HG03457 (cell line): ENCODE measurements at regions not wholly inside any gene's neighbourhood (a gene's known extent, or its start where the extent isn't known, plus 50 kb on each side); places are given as distances from the start of the nearest gene placed in this dataset.
"Not testable (repeated sequence)": the region's sequence is repeated elsewhere in the genome, so short reads cannot be mapped to it uniquely, and the experiment has no call there.

Source experiments
- ATAC-seq: cut with Tn5 transposase; IDR thresholded peaks from one replicate; pipeline ENCODE4 v1.9.1; 2021; ENCODE audit warnings: moderate number of reproducible peaks; ENCODE audit not compliant: unreplicated experiment

- no peak for ATAC-seq
Measured at GRCh38 chr2:188787021-188787657, 187.0 kb upstream of the COL3A1 start.

- no peak for ATAC-seq
Measured at GRCh38 chr2:188787658-188788240, 186.4 kb upstream of the COL3A1 start.

DNA sequence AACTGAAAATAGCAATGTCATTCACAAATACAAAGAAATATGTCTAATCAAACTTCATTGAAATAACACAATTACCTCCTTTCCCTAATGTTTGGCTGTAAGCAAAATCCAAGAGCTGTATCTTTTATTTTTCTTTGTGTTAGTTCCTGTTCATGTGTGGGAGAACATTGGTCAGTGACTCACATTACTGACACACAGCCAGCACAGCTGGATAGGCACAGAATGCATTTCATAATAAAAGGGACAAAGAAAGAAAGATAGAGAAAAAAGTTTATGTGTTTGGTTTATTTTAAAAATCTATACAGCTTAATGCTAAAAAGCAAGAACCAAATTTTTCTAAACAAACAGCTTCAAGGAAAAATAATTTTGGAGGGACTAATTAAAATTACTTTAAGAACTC lies 185.6 kb upstream of the COL3A1 start:
- ATAC-seq, result no peak

DNA sequence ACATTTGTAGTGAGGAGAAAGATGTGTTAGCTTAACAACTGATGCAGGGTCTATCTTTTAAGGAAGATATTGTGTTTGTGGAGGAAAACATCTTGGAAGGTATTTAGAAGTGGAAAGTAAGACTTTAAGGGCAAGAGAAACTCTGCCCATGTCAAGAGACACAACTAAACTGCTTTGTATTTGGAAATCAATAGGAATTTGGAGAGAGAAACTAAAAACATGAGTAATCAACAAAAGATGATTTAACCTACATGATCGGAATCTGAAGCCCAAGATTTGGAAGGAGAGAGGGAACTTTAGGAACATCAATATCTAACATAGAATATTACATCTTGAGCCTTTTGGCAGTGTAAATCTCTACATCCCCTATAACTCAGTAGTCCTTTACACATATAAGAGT lies 184.2 kb upstream of the COL3A1 start:
- ATAC-seq, result no peak

GRCh38 chr2:188794453-188794852 lies 179.7 kb upstream of the COL3A1 start:
- not testable (repeated sequence) for ATAC-seq

DNA sequence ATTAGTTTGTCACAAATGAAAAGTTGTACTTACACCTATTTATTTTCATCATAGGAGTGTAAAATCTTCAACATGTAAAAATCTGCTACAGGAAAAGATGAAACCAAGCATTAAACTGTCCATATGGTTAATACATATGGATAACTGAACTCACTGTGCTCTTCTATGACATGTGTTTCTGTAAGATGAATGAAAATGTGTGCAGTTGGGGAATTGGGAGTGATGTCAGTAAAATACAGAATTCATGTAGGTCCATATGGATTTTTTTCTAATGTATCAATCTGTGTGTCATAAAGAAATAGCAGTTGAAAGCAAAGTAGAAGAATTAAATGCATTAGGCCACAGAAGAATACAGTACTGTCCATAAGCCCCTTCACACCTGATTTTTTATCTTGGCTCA lies 178.4 kb upstream of the COL3A1 start:
- ATAC-seq, result no peak

DNA sequence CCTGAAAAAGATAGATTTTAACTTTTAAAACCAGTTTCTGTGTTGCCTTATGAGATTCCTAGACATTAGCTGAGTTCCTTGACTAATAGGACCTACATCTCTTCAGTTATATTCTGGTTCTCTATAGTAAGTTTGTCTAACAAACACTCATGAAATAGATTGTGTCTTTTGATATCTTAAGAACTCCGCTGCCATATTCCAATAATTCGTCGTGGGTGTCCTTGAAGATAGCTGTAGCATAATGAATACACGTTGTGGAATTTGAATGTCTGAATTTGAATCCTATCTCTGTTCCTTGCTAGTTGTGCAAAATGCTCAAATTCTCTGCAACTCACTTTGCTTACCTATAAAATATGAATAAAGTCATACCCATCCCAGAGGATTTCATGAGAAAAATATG lies 176.8 kb upstream of the COL3A1 start:
- ATAC-seq, result no peak

DNA sequence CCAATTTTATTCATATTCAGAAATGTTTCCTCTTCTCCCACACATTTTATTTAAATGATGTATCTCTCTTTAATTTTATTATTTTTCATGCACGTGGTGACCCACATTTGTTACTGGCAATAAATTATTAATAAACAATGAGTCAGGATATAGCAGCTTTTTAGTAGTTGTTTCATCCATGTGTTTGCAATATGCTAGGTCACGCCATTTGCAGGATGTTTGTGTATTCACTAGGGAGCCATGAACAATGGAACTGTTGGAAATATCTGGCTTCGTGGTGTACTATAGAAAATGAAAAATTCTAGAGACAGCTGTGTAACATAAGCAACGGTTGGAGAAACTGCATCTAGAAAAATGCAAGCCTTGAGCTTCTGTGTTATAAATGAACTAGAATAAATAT lies 176.0 kb upstream of the COL3A1 start:
- no peak for ATAC-seq

DNA sequence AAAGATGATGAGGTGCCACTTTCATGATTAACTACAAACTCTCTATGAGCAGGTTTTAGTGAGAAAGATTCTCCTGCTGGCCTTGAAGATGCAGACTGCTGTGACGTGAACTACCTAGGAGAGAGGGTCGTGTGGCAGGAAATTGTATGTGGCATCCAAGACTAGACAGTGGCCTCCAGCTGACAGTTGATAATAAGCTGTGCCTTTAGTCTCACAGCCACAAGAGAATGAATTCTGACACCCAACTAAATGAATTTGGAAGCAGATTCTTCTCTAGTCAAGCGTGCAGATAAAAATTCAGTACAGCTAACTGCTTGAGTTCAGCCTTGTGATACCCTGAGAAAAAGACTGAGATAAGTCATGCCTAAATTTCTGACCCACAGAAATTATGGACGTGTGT lies 169.0 kb upstream of the COL3A1 start:
- no peak for ATAC-seq

DNA sequence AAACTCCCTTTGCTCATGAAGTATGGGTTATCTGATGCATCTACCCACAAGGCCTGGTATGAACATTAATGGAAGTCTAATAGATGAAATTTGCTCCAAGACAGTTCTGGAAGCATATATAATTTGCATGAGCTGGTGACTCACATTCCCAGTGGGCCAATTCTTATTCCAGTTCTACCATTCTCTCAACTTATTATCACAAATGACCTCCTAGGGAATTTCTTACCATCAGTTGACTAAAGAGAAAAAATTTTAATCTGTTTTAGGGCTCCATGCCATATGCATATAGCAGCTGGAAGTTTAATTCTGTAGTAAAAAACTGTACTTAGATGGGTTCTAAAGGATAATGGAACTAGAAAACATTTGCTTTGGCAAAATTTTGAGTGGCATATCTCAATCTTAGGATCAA lies 165.2 kb upstream of the COL3A1 start:
- no peak for ATAC-seq

GRCh38 chr2:188810586-188810985 lies 163.6 kb upstream of the COL3A1 start:
- ATAC-seq, result no peak

DNA sequence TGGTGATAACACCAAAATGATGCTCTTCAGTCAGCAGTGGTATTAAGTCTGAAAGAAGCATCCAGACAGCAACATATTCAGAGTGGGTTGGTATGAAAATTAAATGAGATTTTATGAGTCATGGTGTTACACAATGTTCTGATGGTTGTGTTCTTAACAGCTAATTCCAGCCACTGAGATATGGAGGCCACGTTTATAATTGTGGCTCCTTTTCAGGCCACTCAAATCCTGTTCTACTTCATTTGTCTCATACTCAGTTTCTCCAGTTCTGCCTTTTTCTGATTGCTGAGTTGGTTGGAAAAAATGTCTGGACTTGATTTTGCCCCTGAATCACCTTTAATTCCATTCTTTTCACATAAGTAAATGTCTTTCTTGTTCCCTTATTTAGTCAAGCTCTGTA lies 162.7 kb upstream of the COL3A1 start:
- no peak for ATAC-seq

DNA sequence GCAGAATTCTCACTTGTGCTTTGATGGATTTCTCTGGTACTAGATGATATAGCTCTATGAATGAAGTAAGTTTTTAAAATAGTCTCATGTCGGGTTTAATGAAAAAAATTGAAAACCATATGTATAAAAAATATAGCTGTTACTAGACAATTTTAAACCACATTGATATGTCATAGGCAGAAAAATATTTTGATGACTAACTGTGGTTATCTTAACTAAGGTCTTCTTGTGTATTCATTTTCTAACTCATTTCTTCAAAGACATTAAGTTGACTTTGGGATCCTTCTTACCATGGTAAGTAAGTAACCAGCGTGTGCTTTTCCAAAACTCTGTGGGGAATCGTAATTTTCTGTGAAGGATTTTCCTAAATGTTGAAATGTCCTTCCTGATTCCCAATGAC lies 160.9 kb upstream of the COL3A1 start:
- no peak for ATAC-seq

DNA sequence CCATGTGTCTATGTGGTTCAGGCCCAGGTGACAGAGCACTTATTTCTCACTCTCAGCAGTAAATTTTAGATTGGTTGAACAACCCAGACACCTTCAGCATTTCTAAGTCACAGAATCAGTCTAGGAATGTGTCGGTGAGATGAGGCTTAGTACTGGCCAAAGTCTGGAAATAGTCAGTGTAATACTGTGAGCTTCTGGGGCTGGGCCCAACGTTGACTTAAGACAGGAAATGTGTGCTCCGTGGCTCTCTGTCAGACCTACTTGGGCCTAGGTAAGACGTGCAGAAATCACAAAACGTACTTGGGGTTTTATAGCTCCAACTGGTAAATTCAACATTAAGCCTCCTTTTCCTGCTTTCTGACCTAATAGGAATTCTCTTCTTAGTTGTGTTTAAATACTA lies 160.3 kb upstream of the COL3A1 start:
- ATAC-seq, result no peak

GRCh38 chr2:188819011-188819410 lies 155.2 kb upstream of the COL3A1 start:
- no peak for ATAC-seq

GRCh38 chr2:188819792-188820191 lies 154.4 kb upstream of the COL3A1 start:
- no peak for ATAC-seq

- no peak for ATAC-seq
Measured at GRCh38 chr2:188820576-188820975, 153.6 kb upstream of the COL3A1 start.

DNA sequence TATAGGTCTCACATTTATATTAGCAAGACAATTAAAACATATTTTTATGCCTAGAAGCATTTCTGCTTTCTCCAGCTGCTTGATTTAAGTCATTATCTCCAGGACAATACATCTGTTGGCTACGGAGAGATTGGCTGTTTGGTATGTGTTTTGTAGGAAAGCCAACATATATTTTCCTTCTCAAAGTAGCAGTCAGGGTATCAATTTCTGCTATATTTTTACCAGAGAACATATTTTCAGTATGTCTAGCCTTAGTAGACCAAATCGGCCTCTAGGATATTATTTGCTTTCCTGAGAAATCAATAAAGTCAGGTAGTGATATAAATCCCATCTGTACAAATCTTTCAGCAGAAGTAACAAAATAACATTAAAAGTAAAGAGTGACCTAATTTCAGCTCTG lies 150.0 kb upstream of the COL3A1 start:
- no peak for ATAC-seq

DNA sequence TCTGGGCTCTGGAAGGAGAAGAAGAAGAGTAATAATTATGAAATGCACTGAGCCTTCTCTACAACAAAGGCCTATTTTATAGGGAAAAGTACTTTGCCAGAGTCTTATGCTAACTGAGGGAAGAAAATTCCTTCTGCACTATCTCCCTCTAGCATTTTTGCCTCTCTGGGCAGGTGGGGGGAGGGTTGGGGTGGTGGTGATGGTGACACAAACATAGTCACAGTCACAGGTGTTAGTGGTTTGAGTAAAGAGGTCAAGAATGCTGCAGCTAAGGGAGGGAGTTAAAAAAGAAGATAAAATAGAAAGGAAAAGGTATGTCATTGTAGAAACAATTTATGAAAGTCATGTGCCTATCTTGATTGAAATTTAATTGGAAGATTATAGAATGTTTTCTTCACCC lies 140.8 kb upstream of the COL3A1 start:
- no peak for ATAC-seq

DNA sequence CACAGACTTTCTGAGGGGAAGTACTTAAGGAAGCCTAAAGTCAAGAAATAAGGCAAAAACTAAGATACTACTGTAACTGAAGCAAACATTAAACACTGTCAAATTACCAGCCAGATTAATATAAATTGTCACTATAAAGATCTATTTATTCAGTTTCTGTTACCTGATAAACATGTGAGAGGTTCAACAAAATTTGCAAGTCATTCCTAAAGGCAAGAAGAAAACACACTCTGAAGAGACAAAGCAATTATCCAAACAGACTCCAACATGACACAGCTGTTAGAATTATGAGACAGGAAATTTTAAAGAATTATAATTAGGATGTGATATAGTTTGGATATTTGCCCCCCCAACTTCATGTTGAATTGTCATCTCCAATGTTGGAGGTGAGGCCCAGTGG lies 140.4 kb upstream of the COL3A1 start:
- ATAC-seq, result no peak

GRCh38 chr2:188835006-188835405 lies 139.2 kb upstream of the COL3A1 start:
- ATAC-seq, result no peak

DNA sequence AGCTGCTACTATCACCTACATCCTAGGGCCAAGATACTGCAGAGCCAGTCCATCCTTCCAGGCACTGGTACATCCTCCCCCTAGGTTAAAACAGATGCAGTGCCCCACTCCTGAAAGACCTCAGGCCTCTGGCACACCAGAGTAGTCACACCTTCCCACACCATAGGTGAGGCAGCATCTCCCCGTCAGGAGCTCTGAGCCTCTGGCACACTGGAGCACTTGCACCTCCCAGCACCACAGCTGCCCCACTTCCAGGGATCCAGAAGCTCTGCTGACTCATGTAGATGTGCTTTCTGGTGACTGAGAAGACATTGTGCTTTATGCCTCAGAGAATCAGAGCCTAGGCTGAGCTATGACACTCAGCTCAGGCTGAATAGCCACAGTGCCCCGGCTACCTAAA lies 138.4 kb upstream of the COL3A1 start:
- ATAC-seq, result no peak

GRCh38 chr2:188845692-188846091 lies 128.5 kb upstream of the COL3A1 start:
- no peak for ATAC-seq
